ENCODE measurements at regions not wholly inside any gene's neighbourhood (a gene's known extent, or its start where the extent isn't known, plus 50 kb on each side); places are given as distances from the start of the nearest gene placed in this dataset.

GRCh38 chr10:130834170-130834569, 477.4 kb downstream of the TCERG1L start:
- no peaks in the 10 kb centered on the region for H3K79me2 ChIP-seq (ENCODE audit: insufficient read depth, low read length)
- H3K9ac ChIP-seq (ENCODE audit: low read depth, low read length, poor library complexity, severe bottlenecking): no peak overlapping the region
- no peak overlapping the region for H3K4me2 ChIP-seq (ENCODE audit: low read depth, low read length, poor library complexity, severe bottlenecking)
- H3F3A ChIP-seq (ENCODE audit: low read depth): no peaks in the 10 kb centered on the region
- TF ChIP-seq EZH2phosphoT487 (IDR thresholded peaks at IDR 0.05; ENCODE audit: borderline replicate concordance): no peak
- H3K27me3 ChIP-seq (ENCODE audit: insufficient read depth, low read length, poor library complexity, severe bottlenecking): no peaks in the 10 kb centered on the region
- H3K4me1 ChIP-seq (ENCODE audit: insufficient read depth, low read length, poor library complexity, severe bottlenecking): no peaks in the 10 kb centered on the region
- peaks cover 3% of the 10 kb centered on the region; the same call in 1 of the 2 replicates for H3K9me3 ChIP-seq (ENCODE audit: insufficient read depth, low read depth, low read length)
- no peaks in the 10 kb centered on the region for H4K20me1 ChIP-seq (ENCODE audit: insufficient read depth, low read length, poor library complexity, severe bottlenecking)
- no peaks in the 10 kb centered on the region for H3K36me3 ChIP-seq (ENCODE audit: insufficient read depth, low read length)
- no peaks in the 10 kb centered on the region for H3K9me2 ChIP-seq (replicated peaks; ENCODE audit: low read depth, low read length)
- no peak overlapping the region for H3K4me3 ChIP-seq (ENCODE audit: low read length, poor library complexity, severe bottlenecking)
- no peak overlapping the region for H2AFZ ChIP-seq (ENCODE audit: low read length)

- Histone ChIP-seq H3K4me1 (ENCODE audit: insufficient read depth, low read length, poor library complexity, severe bottlenecking) (no peaks in the 10 kb centered on the region), H3K9me2 (replicated peaks; ENCODE audit: low read depth, low read length) (no peaks in the 10 kb centered on the region), H3K79me2 (ENCODE audit: insufficient read depth, low read length) (no peaks in the 10 kb centered on the region), H3K4me2 (ENCODE audit: low read depth, low read length, poor library complexity, severe bottlenecking) (no peak overlapping the region), H3K9me3 (ENCODE audit: insufficient read depth, low read depth, low read length) (peaks cover 3% of the 10 kb centered on the region; the same call in 1 of the 2 replicates), H3K27me3 (ENCODE audit: insufficient read depth, low read length, poor library complexity, severe bottlenecking) (no peaks in the 10 kb centered on the region), H3F3A (ENCODE audit: low read depth) (no peaks in the 10 kb centered on the region), H3K9ac (ENCODE audit: low read depth, low read length, poor library complexity, severe bottlenecking) (no peak overlapping the region), H3K36me3 (ENCODE audit: insufficient read depth, low read length) (no peaks in the 10 kb centered on the region), H3K4me3 (ENCODE audit: low read length, poor library complexity, severe bottlenecking) (no peak overlapping the region), H2AFZ (ENCODE audit: low read length) (no peak overlapping the region), H4K20me1 (ENCODE audit: insufficient read depth, low read length, poor library complexity, severe bottlenecking) (no peaks in the 10 kb centered on the region)
- no peak for TF ChIP-seq CTCF (conservative IDR thresholded peaks at IDR 0.05; ENCODE audit: low read length)
- TF ChIP-seq EZH2phosphoT487 (IDR thresholded peaks at IDR 0.05; ENCODE audit: borderline replicate concordance): no peak
These were observed 476.9 kb downstream of the TCERG1L start for GRCh38 chr10:130834573-130834972.

GRCh38 chr10:130835068-130835467, 476.5 kb downstream of the TCERG1L start:
- Histone ChIP-seq H3K4me1 (ENCODE audit: insufficient read depth, low read length, poor library complexity, severe bottlenecking) (no peaks in the 10 kb centered on the region), H3K9me2 (replicated peaks; ENCODE audit: low read depth, low read length) (no peaks in the 10 kb centered on the region), H3F3A (ENCODE audit: low read depth) (no peaks in the 10 kb centered on the region), H3K4me2 (ENCODE audit: low read depth, low read length, poor library complexity, severe bottlenecking) (no peak overlapping the region), H3K9ac (ENCODE audit: low read depth, low read length, poor library complexity, severe bottlenecking) (no peak overlapping the region), H3K9me3 (ENCODE audit: insufficient read depth, low read depth, low read length) (peaks cover 3% of the 10 kb centered on the region; the same call in 1 of the 2 replicates), H2AFZ (ENCODE audit: low read length) (no peak overlapping the region), H3K4me3 (ENCODE audit: low read length, poor library complexity, severe bottlenecking) (no peak overlapping the region), H3K79me2 (ENCODE audit: insufficient read depth, low read length) (no peaks in the 10 kb centered on the region), H4K20me1 (ENCODE audit: insufficient read depth, low read length, poor library complexity, severe bottlenecking) (no peaks in the 10 kb centered on the region), H3K36me3 (ENCODE audit: insufficient read depth, low read length) (no peaks in the 10 kb centered on the region), H3K27me3 (ENCODE audit: insufficient read depth, low read length, poor library complexity, severe bottlenecking) (no peaks in the 10 kb centered on the region)
- no peak for TF ChIP-seq EZH2phosphoT487 (IDR thresholded peaks at IDR 0.05; ENCODE audit: borderline replicate concordance)
- TF ChIP-seq CTCF (conservative IDR thresholded peaks at IDR 0.05; ENCODE audit: low read length): no peak

- Histone ChIP-seq H4K20me1 (ENCODE audit: insufficient read depth, low read length, poor library complexity, severe bottlenecking) (no peaks in the 10 kb centered on the region), H3K4me1 (ENCODE audit: insufficient read depth, low read length, poor library complexity, severe bottlenecking) (no peaks in the 10 kb centered on the region), H3F3A (ENCODE audit: low read depth) (no peaks in the 10 kb centered on the region), H3K4me2 (ENCODE audit: low read depth, low read length, poor library complexity, severe bottlenecking) (no peak overlapping the region), H3K9ac (ENCODE audit: low read depth, low read length, poor library complexity, severe bottlenecking) (no peak overlapping the region), H3K36me3 (ENCODE audit: insufficient read depth, low read length) (no peaks in the 10 kb centered on the region), H3K9me3 (ENCODE audit: insufficient read depth, low read depth, low read length) (peaks cover 3% of the 10 kb centered on the region; the same call in 1 of the 2 replicates), H2AFZ (ENCODE audit: low read length) (no peak overlapping the region), H3K79me2 (ENCODE audit: insufficient read depth, low read length) (no peaks in the 10 kb centered on the region), H3K9me2 (replicated peaks; ENCODE audit: low read depth, low read length) (no peaks in the 10 kb centered on the region), H3K4me3 (ENCODE audit: low read length, poor library complexity, severe bottlenecking) (no peak overlapping the region), H3K27me3 (ENCODE audit: insufficient read depth, low read length, poor library complexity, severe bottlenecking) (no peaks in the 10 kb centered on the region)
- TF ChIP-seq CTCF (conservative IDR thresholded peaks at IDR 0.05; ENCODE audit: low read length) (no peak), EZH2phosphoT487 (IDR thresholded peaks at IDR 0.05; ENCODE audit: borderline replicate concordance) (no peak)
These were observed 475.2 kb downstream of the TCERG1L start for GRCh38 chr10:130836344-130836743.
